GM23338 (cell line): ENCODE measurements at regions not wholly inside any gene's neighbourhood (a gene's known extent, or its start where the extent isn't known, plus 50 kb on each side); places are given as distances from the start of the nearest gene placed in this dataset.

Source experiments
- EZH2 ChIP-seq: fragments of 200-600 bp; sonication (generic); IDR thresholded peaks from one replicate; pipeline ENCODE4 v1.8.0; 2017; ENCODE audit warnings: antibody characterized with exemption, mild to moderate bottlenecking, low read depth; ENCODE audit not compliant: unreplicated experiment
- EZH2phosphoT487 ChIP-seq: fragments of 200-600 bp; sonication (generic); IDR thresholded peaks from one replicate; pipeline ENCODE4 v1.8.1; 2018; ENCODE audit warnings: antibody characterized with exemption; ENCODE audit not compliant: unreplicated experiment
- JUNB ChIP-seq: IDR thresholded peaks from one replicate; pipeline ENCODE4 v1.6.1; 2016; ENCODE audit warnings: antibody characterized with exemption; ENCODE audit not compliant: unreplicated experiment
- TF ChIP-seq, protein P1 (sequence below), 2 experiments: fragments of 200-600 bp in 1 of 2; sonication (generic) in 1 of 2; conservative IDR thresholded peaks; 2 replicates each; pipeline versions ENCODE4 v1.5.1 to v1.6.1; 2016 to 2017; ENCODE audit warnings: antibody characterized with exemption in 2 of 2, low read depth in 2 of 2, mild to moderate bottlenecking in 2 of 2, moderate library complexity in 1 of 2

DNA sequence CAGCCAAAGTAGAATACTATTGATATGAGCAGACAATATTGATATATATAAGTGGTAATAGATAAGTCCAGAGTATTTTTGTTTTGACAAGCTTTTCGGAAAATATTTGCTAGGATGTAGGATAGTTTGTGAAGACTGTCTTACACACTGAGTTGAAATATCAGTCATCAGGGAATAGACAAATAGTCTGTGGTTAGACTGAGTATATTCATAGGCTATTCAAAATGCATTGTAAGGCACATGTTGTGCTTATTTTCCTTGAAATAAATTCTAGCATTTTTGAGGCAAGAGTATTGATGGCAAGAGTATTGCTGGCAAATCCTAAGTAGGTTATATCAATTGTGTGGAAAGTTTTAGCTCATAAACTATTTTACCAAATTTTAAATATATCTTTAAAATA is 201.1 kb downstream of the LRIG3 start:
- TF ChIP-seq JUNB, result no peak
- TF ChIP-seq, protein P1, sequence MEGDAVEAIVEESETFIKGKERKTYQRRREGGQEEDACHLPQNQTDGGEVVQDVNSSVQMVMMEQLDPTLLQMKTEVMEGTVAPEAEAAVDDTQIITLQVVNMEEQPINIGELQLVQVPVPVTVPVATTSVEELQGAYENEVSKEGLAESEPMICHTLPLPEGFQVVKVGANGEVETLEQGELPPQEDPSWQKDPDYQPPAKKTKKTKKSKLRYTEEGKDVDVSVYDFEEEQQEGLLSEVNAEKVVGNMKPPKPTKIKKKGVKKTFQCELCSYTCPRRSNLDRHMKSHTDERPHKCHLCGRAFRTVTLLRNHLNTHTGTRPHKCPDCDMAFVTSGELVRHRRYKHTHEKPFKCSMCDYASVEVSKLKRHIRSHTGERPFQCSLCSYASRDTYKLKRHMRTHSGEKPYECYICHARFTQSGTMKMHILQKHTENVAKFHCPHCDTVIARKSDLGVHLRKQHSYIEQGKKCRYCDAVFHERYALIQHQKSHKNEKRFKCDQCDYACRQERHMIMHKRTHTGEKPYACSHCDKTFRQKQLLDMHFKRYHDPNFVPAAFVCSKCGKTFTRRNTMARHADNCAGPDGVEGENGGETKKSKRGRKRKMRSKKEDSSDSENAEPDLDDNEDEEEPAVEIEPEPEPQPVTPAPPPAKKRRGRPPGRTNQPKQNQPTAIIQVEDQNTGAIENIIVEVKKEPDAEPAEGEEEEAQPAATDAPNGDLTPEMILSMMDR (conservative IDR thresholded peaks at IDR 0.05; ENCODE audit: low read depth in 2 of 2), result no peak
- no peak for TF ChIP-seq EZH2phosphoT487
- no peak for TF ChIP-seq EZH2
